Progenitor cell of endocrine pancreas (in vitro differentiated cells): ENCODE measurements at regions not wholly inside any gene's neighbourhood (a gene's known extent, or its start where the extent isn't known, plus 50 kb on each side); places are given as distances from the start of the nearest gene placed in this dataset.

Source experiments
- DNase-seq: peaks from one replicate; pipeline ENCODE4 v3.0.0; 2021; ENCODE audit warnings: low spot score; ENCODE audit not compliant: unreplicated experiment
- H3K27ac Mint-ChIP-seq: 2 replicates; pipeline ENCODE4 v1.8.0; 2021; ENCODE audit warnings: mild to moderate bottlenecking, moderate library complexity, mixed read lengths
- H3K27me3 Mint-ChIP-seq: 2 replicates; pipeline ENCODE4 v1.8.0; 2021; ENCODE audit warnings: mixed read lengths
- H3K36me3 Mint-ChIP-seq: 2 replicates; pipeline ENCODE4 v1.8.0; 2022; ENCODE audit warnings: mixed read lengths; ENCODE audit not compliant: insufficient read depth
- H3K4me1 Mint-ChIP-seq: 2 replicates; pipeline ENCODE4 v1.8.0; 2021; ENCODE audit warnings: low read depth, mixed read lengths
- H3K4me3 Mint-ChIP-seq: 2 replicates; pipeline ENCODE4 v1.8.0; 2021; ENCODE audit warnings: low read depth, mild to moderate bottlenecking, moderate library complexity, mixed read lengths
- H3K9me3 Mint-ChIP-seq: 2 replicates; pipeline ENCODE4 v1.8.0; 2021; ENCODE audit warnings: low read depth, mixed read lengths
- TF ChIP-seq, protein P1 (sequence below): fragments of 200-600 bp; sonication (generic); IDR thresholded peaks from one replicate; pipeline ENCODE4 v1.5.0; 2021; ENCODE audit warnings: antibody characterized with exemption, mild to moderate bottlenecking; ENCODE audit not compliant: unreplicated experiment

DNA sequence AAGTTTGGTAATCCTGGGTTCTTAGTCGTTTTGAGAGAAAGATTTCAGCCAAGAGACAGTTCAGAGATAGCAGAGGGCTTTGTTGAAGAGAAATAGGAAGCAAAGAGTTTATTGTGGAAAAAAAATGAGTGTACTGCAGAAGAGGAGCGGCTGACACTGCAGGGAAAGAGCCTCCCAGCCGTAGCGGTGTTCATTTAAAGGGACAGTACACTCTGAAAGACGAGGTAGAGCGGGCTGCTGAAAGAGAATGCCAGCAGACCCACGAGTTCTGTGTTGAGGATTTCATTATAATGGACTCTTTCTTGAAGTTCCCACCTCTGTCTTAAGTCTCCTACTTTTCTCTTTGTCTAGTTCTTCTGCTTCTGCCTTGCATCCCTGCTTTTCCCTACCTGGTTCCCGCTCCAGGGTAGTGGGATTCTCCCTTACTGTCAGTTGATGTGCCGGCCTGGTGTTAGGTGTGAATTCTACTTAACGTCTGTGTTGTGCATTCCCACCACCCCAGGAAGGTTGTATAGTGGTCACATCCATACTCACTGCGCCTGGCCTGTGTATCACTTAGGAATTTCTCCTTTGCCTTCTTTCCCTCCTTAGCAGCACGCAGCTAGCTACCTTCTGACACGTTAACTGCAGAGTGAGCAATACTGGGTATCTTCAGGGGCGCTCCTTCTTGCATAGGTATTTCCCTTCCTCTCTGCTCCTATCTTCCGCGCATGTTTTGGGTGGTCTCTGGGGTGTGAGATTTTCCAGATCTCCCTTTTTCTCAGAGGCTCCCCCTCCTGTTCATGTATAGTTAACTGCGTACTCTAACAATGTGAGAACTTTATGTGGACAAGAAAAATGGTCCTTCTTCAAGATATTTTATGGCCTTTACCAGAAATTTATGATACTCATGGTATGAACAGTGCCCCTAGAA lies 164.5 kb downstream of the PTH2R start:
- no peaks in the 10 kb centered on the region for H3K36me3 Mint-ChIP-seq
- DNase-seq, result no peak
- TF ChIP-seq, protein P1, sequence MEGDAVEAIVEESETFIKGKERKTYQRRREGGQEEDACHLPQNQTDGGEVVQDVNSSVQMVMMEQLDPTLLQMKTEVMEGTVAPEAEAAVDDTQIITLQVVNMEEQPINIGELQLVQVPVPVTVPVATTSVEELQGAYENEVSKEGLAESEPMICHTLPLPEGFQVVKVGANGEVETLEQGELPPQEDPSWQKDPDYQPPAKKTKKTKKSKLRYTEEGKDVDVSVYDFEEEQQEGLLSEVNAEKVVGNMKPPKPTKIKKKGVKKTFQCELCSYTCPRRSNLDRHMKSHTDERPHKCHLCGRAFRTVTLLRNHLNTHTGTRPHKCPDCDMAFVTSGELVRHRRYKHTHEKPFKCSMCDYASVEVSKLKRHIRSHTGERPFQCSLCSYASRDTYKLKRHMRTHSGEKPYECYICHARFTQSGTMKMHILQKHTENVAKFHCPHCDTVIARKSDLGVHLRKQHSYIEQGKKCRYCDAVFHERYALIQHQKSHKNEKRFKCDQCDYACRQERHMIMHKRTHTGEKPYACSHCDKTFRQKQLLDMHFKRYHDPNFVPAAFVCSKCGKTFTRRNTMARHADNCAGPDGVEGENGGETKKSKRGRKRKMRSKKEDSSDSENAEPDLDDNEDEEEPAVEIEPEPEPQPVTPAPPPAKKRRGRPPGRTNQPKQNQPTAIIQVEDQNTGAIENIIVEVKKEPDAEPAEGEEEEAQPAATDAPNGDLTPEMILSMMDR, result peak; percentile 23
- no peak overlapping the region for H3K4me3 Mint-ChIP-seq
- peaks cover 21% of the 10 kb centered on the region for H3K27me3 Mint-ChIP-seq
- peaks cover 10% of the 10 kb centered on the region for H3K4me1 Mint-ChIP-seq
- H3K27ac Mint-ChIP-seq, result no peak overlapping the region
- H3K9me3 Mint-ChIP-seq, result no peaks in the 10 kb centered on the region

DNA sequence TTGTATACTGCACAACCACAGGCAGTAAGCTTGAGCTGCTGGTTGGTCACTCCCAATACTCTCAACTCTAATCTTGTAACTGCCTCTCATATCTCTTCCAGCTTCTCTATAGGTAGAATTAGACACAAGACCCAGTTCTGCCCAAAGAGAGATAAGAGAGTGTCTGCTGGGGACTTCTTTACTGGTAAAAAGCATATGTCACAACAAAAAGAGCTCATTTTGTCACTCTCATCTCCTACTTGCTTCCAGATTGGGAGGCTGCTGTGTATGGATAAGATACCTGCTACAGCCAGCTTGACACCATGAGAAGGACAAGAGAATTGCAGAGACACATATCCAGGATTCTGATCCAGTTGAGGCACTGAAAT lies 165.2 kb downstream of the PTH2R start:
- H3K36me3 Mint-ChIP-seq, result peaks cover 1% of the 10 kb centered on the region
- TF ChIP-seq, protein P1, result no peak
- no peak overlapping the region for H3K4me3 Mint-ChIP-seq
- no peak for DNase-seq
- H3K9me3 Mint-ChIP-seq, result no peaks in the 10 kb centered on the region
- H3K4me1 Mint-ChIP-seq, result peaks cover 10% of the 10 kb centered on the region
- H3K27me3 Mint-ChIP-seq, result peaks cover 21% of the 10 kb centered on the region
- H3K27ac Mint-ChIP-seq, result no peak overlapping the region

DNA sequence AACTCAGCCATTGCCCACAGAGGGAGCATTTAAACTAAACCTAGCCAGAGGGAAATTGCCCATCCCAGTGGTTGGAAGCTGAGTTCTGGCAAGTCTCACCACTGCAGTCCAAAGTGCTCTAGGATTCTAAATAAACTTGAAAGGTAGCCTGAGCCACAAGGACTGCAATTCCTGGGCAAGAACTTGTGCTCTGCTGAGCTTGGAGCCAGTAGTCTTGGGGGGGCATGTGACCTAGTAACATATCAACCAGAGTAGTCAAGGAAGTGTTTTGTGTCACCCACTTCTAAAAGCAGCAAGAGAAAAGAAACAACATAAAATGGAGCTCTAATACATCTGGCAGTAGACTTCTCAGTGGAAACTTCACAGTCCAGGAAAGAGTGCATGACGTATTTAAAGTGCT lies 167.0 kb downstream of the PTH2R start:
- no peak overlapping the region for H3K27ac Mint-ChIP-seq
- peaks cover 1% of the 10 kb centered on the region for H3K36me3 Mint-ChIP-seq
- peaks cover 21% of the 10 kb centered on the region for H3K27me3 Mint-ChIP-seq

DNA sequence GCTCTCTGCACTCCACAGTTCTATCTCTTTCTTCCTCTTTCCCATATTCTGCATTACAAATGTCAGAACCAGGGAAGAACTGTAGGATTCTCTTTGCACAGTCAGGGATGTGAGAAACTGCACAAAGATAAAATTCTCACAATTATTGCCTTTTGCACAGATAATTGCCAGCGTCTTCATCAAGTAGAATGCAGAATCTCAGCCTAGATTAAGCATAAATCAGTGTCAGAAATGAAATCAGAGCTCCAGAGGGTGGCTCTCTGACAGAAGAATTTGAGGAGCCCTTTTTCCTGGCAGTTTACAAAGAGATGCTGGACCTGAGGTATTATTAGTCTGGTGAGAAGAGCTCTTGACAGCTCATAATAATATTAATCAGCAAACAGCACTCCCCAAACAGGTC lies 173.1 kb downstream of the PTH2R start:
- Mint-ChIP-seq H3K27me3 (no peaks in the 10 kb centered on the region), H3K27ac (no peak overlapping the region), H3K36me3 (peaks cover 1% of the 10 kb centered on the region), H3K4me3 (no peak overlapping the region), H3K9me3 (peaks cover 5% of the 10 kb centered on the region), H3K4me1 (peaks cover 6% of the 10 kb centered on the region)
- no peak for DNase-seq
- TF ChIP-seq, protein P1, result no peak

More for the DNA sequence above, 167.0 kb downstream of the PTH2R start:
- no peak for DNase-seq
- Mint-ChIP-seq H3K4me3 (no peak overlapping the region), H3K9me3 (peaks cover 5% of the 10 kb centered on the region), H3K4me1 (peaks cover 10% of the 10 kb centered on the region)
- TF ChIP-seq, protein P1, result no peak

DNA sequence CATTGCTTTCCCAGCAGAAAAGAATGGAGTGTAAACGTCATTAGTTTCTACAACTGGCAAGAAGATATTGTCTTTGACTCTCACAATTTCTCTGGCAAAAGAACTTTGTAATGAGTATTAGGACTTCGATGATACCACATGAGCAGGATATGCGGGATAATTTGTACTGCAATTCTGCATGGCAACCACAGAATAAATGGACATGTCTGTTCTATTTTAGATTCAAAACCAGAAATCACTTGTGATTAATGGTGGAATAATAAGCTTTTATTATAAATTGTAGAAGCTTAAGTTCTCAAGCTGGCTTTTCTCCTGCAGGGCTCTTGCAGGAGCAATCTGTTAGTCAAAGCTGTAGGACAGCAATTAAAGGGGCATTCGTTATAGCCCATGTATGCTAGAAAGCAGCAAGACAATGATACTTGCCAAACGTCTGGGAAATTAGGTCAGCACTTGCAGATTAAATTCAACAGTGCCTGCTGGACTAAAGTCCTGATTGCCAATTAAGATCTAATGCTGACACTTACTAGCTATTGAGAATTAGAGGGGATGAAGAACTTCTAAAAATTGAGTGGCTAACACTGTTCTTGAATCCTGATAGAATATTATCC lies 177.9 kb downstream of the PTH2R start:
- Mint-ChIP-seq H3K4me3 (no peak overlapping the region), H3K27ac (no peak overlapping the region), H3K4me1 (peaks cover 12% of the 10 kb centered on the region), H3K9me3 (no peaks in the 10 kb centered on the region), H3K27me3 (no peaks in the 10 kb centered on the region), H3K36me3 (no peaks in the 10 kb centered on the region)
- DNase-seq, result no peak
- TF ChIP-seq, protein P1, result no peak
